Stimulated activated CD4-positive, alpha-beta T cell treated with anti-CD3 and anti-CD28 coated beads, Interleukin-2, amount 100 ng/mL, for 48 hours (primary cell): ENCODE measurements at regions not wholly inside any gene's neighbourhood (a gene's known extent, or its start where the extent isn't known, plus 50 kb on each side); places are given as distances from the start of the nearest gene placed in this dataset.
"Not testable (repeated sequence)": the region's sequence is repeated elsewhere in the genome, so short reads cannot be mapped to it uniquely, and the experiment has no call there.

Experiments
- DNase-seq, 2 donors: peaks; one replicate each; pipeline ENCODE4 v3.0.0-alpha.2; 2020

DNA sequence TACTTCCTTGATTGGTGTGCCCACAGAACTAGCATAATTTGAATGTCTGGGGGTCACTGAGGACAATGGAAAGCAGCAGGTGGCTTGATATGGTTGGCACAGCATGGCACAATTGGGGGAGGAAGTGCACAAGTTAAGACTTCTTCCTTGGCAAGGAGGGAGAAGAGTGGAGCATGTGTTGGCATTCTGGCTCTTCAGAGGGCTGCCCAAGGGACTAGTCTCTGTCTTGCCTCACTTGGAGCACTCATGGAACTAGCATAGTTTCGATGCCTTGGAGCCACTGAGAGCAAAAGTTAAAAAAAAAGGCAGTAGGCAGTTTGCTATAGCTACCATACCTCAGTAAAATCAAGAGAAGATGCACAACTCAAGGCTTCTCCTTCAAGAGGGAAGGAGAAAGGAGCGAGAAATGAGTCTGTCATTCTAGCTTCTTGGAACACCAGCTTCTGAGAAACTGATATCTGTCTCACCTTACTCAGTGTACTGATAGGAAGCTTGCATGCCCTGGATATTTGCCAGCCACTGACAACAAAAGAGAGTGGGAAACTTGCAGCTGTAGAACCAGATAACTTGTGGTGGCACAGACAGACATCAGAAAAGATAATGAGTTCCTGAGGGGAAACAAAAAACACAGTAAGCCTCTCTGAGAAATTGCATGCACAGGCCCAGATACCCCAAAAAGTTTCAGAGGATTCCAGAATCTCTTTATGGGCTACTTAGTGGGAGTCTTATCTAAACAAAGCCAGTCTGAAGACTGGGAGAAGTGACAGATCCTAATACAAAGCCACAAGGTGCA, 207.5 kb upstream of the SAMSN1 start:
- no peak for DNase-seq

- no peak for DNase-seq
Measured at GRCh38 chr21:14753069-14753465, 207.0 kb upstream of the SAMSN1 start.

DNA sequence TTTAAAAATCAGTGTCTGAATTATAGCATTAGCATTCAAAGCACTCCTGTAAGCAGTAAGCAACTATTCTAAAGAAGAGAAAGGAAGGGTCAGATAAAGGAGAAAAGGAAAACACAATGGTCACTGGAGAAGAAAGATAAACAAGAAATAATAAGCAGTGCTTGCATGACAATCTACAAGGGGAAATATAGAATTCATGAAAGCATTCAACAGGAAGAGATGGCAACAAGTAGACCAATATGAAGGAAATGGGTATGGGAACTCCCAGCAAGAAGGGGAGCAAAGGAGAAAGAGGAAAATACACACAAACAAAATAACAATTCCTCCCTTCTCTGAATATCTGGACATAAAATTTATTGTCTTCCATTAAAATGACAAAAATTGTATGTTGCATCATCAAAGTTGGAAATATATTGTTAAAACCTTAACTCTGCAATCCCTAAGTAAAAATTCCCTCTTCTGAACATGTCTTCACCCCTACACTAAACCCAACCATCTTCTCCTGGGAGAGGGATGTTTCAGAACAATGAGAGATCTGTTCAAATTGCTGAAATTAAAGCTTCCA, 206.3 kb upstream of the SAMSN1 start:
- no peak for DNase-seq

DNA sequence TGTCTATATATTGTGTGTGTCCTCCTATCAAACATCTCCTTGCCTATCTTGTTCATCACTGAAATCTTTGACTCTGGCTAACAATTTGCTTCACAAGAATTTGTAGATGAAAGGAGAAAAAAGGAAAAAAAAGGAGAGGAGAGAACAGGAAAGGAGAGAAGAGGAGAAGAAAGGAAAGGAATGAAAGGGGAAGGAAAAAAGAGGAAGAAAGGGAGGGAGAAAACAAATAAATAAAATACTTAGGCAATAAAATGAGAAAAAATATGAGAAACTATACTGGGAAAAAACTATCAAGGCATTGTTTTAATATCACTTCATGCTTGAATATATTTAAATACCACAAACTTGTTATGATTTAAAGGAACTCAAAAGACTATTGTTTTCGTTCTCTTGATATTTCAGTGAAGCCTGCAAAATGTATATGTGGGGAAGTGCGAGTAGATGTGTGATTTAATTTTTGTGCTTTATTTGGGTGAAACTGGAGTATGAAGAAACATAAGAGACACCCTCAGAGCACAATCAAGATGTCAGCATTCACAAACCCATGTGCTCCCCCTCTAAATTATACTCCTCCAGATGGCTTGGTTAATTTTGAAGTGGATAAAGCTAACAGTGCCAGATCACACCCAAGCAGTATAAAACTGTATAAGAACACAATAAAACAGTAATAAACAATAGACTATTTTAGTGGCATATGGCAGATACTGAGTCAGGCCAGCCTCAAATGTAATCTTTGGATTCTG, 205.7 kb upstream of the SAMSN1 start:
- DNase-seq = no peak

DNA sequence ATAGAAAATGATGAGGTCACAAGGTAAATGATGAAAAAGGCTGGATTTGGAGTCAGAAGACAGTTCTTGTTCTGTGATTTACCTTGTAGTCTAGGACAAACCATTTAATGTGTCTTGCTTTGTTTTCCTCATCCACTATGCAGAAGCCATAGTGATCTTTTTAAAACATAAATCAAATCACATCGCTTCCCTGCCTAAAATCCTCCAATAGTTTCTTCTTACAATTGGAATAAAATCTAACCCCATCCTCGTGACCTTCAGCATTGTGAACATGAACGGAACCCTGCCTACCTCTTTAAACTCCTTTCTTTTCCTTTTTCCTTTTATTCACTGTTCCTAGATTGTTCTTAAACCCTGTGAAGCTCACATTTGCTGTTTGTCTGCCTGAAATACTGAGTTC, 204.9 kb upstream of the SAMSN1 start:
- DNase-seq = no peak

GRCh38 chr21:14750041-14750440, 203.9 kb upstream of the SAMSN1 start:
- no peak for DNase-seq

- DNase-seq = no peak
Measured at GRCh38 chr21:14748662-14749061, 202.5 kb upstream of the SAMSN1 start.

GRCh38 chr21:14744368-14744767, 198.3 kb upstream of the SAMSN1 start:
- DNase-seq = no peak

DNA sequence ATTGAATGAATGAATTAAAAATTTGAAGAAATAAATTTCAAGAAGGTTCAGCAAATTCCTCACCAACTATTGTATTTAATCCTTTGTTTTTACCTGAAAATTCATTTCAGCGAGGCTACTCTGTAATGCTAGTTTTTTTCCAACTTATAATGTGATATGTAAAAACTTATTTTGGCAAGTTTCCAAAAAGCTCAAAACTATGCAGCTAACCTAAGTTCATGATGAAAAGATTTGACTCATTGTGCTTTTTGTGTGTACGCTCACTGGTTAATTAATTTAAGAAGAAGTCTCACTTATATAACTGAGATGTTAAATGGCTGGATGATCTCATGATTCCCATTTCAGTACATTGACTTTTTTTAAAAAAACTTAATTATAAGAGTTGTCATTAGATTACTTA, 196.0 kb upstream of the SAMSN1 start:
- no peak for DNase-seq

GRCh38 chr21:14741256-14741655, 195.1 kb upstream of the SAMSN1 start:
- no peak for DNase-seq

- no peak for DNase-seq
Measured at GRCh38 chr21:14740692-14741091, 194.6 kb upstream of the SAMSN1 start.

DNA sequence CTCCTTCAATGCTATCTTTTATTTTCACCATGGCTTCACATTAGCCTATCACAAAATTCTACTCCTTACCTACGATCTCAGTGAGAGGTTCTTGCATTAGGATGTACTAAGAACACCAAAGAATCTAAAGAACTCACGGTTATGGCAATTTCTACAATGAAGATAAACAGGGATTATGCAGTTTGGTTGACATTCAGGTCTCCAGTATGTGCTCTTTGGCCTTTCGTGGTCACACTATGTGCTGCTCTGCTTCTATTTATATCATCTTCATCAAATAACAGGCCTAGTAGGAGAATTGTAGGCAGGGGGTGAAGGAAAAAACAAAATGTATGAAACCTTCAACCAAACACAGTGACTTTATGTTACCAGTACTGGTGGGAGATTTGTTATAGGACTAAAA, 194.0 kb upstream of the SAMSN1 start:
- DNase-seq = no peak

DNA sequence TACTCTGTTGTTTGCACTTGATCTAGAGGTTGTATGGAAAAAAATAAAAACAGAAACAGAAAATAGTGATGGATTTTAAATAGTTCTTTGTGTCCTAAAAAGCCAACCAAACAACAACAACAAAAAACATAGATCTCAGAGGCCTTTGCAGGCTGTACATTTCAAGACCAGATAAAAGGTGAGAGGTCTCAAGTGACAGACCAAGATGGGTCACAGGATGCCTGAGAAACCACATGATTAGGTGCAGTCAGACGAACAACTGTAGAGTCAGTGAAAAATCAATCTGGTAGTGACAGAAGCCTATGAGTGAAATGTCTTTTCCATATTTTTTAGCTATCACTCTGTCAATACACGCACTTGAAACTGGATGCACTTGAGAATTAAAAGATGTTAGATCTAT, 193.5 kb upstream of the SAMSN1 start:
- no peak for DNase-seq

- DNase-seq = not testable (repeated sequence)
Measured at GRCh38 chr21:14738576-14738975, 192.5 kb upstream of the SAMSN1 start.

DNA sequence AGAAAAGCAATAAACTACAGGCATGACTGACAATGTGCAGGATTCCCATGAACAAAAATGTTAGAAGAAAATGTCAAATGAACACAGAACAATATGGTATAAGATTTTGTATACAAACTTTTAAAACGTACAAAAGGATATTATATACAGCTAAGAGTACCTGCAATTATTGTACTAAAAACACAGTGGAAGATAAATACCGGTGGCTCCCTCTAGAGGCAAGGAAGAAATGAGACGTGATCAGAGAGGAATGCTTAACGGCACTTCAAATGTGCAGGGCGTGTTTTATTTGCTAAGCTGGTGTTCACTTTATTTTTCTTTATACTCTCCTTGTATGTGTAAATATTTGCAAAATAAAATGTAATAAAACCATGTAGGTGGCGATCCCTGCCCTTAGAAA, 191.8 kb upstream of the SAMSN1 start:
- DNase-seq = peak; percentile 12 to 43

- DNase-seq = no peak
Measured at GRCh38 chr21:14737284-14737691, 191.2 kb upstream of the SAMSN1 start.

DNA sequence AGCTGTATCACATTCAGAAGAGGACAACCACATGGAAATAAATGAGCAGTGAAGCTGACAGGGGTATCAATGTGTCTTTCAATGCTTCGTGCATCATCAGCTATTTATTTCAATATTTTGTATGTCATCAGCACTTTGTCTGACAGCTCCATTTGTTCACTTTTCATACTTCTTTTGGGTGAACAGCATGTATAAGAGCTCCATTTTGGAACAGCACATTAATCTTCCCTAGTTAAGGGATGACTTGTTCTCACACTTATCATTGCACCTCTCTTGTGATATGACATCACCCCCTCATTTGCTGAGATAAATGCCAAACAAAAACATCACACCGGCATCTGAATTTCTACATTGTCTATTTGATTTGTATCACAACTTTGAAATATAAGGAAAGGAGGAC, 190.6 kb upstream of the SAMSN1 start:
- no peak for DNase-seq

DNA sequence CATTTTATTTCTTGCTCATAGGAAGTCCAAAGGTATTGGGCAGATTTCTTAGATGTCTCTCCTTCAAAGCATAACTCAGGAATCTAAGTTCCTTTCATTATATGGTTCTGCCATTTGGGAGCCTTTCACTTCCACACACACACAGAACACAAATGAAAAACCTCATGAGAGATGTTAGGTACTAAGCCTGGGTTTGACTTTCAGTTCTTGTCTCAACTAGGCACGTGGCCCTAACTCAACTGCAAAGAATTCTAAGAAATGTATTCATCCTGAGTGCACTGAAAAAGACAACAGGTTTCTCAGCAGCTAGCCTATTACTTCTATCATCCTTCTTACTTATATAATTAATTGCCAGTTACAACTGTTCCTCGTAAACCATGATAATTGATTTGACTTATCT, 190.0 kb upstream of the SAMSN1 start:
- no peak for DNase-seq

GRCh38 chr21:14734833-14735232, 188.7 kb upstream of the SAMSN1 start:
- DNase-seq = no peak

GRCh38 chr21:14734191-14734590, 188.1 kb upstream of the SAMSN1 start:
- no peak for DNase-seq

DNA sequence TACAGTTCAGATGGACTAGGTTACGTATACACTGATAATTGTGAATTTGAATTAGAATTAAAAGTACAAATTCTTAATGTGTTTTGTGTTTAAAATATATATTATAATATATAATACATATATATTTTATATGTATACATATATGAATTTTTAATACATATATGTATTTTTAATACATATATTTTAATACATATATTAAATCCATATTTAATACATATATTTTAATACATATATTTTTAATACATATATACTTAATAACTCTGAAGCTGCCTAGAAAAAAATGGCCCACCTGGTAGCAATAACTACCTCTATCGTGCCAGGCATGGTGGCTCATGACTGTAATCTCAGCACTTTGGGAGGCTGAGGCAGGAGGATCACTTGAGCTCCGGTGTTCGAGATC, 179.1 kb upstream of the SAMSN1 start:
- no peak for DNase-seq

DNA sequence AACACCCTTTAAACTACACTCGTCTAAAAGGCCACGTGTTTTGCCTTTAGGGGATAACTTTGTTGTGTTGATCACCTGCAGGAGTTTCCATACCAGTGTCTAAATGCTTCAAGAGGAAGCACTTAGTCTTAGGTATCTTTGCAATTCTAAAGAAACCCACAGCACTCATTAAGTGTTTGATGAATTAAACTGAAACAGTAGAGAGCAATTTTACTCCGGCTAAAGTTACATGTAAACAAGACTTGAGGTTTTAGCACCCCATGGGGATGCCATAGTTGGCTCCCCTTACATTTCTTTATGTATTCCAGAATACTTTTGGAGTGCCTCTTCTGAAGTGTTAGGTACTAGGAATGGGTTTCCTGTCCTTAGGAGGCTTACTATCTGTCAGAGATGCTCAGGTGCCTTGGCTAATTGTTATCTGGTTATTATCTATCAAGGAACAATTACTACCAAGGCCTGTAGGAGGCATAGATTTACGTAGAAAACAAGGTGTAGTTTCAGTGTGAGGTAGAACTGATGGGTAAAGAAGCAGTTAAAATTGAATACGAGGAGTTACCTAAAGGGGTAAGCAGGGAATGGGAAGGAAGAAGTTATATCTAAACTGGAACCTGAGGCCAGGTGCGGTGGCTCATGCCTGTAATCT, 176.8 kb upstream of the SAMSN1 start:
- DNase-seq = no peak

DNA sequence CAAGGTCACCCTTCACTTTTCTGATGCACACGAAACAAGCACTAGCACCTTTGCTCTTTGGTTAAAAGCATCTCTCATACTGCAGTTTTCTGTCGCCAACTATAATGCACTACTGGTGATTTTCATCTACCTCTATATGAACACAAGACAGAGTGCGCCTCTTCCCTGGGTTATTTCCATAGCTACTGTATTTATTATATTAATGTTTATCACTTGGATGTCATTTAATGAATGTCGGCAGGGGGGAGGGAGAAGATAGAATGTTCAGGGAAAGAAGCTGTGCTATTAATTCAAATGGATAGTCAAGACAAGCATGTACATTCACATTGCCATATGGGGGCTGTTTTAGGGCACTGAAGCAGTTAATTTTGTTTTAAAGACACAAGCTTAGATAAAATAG, 174.1 kb upstream of the SAMSN1 start:
- DNase-seq = no peak

GRCh38 chr21:14718951-14719350, 172.8 kb upstream of the SAMSN1 start:
- no peak for DNase-seq
